GM19438 (cell line): ENCODE measurements at regions not wholly inside any gene's neighbourhood (a gene's known extent, or its start where the extent isn't known, plus 50 kb on each side); places are given as distances from the start of the nearest gene placed in this dataset.

Source experiments
- ATAC-seq: cut with Tn5 transposase; IDR thresholded peaks from one replicate; pipeline ENCODE4 v1.9.1; 2021; ENCODE audit warnings: low read depth; ENCODE audit not compliant: unreplicated experiment

GRCh38 chr9:107928701-107929371 lies 439.3 kb upstream of the KLF4 start:
- ATAC-seq = no peak

GRCh38 chr9:107927276-107927675 lies 437.7 kb upstream of the KLF4 start:
- ATAC-seq = no peak

- ATAC-seq = no peak
Measured at GRCh38 chr9:107925749-107926297, 436.3 kb upstream of the KLF4 start.

GRCh38 chr9:107922260-107922659 lies 432.7 kb upstream of the KLF4 start:
- ATAC-seq = no peak

- no peak for ATAC-seq
Measured at GRCh38 chr9:107919263-107919662, 429.7 kb upstream of the KLF4 start.

GRCh38 chr9:107918749-107919148 lies 429.2 kb upstream of the KLF4 start:
- no peak for ATAC-seq

- ATAC-seq = no peak
Measured at GRCh38 chr9:107914151-107914550, 424.6 kb upstream of the KLF4 start.

GRCh38 chr9:107907715-107908114 lies 418.1 kb upstream of the KLF4 start:
- no peak for ATAC-seq

GRCh38 chr9:107907255-107907654 lies 417.7 kb upstream of the KLF4 start:
- no peak for ATAC-seq

- ATAC-seq = no peak
Measured at GRCh38 chr9:107906074-107906473, 416.5 kb upstream of the KLF4 start.

- ATAC-seq = no peak
Measured at GRCh38 chr9:107905308-107906020, 415.9 kb upstream of the KLF4 start.

GRCh38 chr9:107899961-107900330 lies 410.4 kb upstream of the KLF4 start:
- ATAC-seq = no peak

GRCh38 chr9:107898761-107899160 lies 409.2 kb upstream of the KLF4 start:
- ATAC-seq = no peak

- ATAC-seq = no peak
Measured at GRCh38 chr9:107896544-107896943, 407.0 kb upstream of the KLF4 start.

- ATAC-seq = no peak
Measured at GRCh38 chr9:107895501-107896001, 406.0 kb upstream of the KLF4 start.

GRCh38 chr9:107894572-107895261 lies 405.1 kb upstream of the KLF4 start:
- no peak for ATAC-seq

GRCh38 chr9:107890921-107891465 lies 401.4 kb upstream of the KLF4 start:
- ATAC-seq = no peak

GRCh38 chr9:107888773-107889227 lies 399.2 kb upstream of the KLF4 start:
- no peak for ATAC-seq

GRCh38 chr9:107886826-107887225 lies 397.3 kb upstream of the KLF4 start:
- no peak for ATAC-seq

- ATAC-seq = peak; percentile 92
Measured at GRCh38 chr9:107883496-107884124, 394.0 kb upstream of the KLF4 start.
